HepG2 (cell line): ENCODE measurements at regions not wholly inside any gene's neighbourhood (a gene's known extent, or its start where the extent isn't known, plus 50 kb on each side); places are given as distances from the start of the nearest gene placed in this dataset.

Source experiments
- ATAC-seq: fragments of 200-7000 bp; cut with Tn5 transposase; 3 replicates; pipeline ENCODE4 v1.9.1; 2020; ENCODE audit warnings: mild to moderate bottlenecking, moderate library complexity
- BruUV-seq: library from RNA; stranded (reverse); fragments of 400-500 nt; replicated peaks from 2 replicates; lab custom pipeline; 2021; lab: Mats Ljungman, UMichigan
- CTCF ChIA-PET: fragments of 300-600 bp; formaldehyde crosslinking; extraction: SDS; loops from one replicate; lab custom pipeline; 2021; ENCODE audit warnings: low total read pairs, inconsistent platforms, low intra/inter-chr PET ratio; lab: Yijun Ruan, JAX
- POLR2A ChIA-PET: fragments of 350-600 bp; sonication (Branson Sonifier 250); formaldehyde crosslinking; loops from one replicate; lab custom pipeline; 2020; ENCODE audit warnings: antibody characterized with exemption, inconsistent platforms; lab: Yijun Ruan, JAX
- DNase-seq: peaks from one replicate; pipeline ENCODE4 v3.0.0-alpha.2; 2015; ENCODE audit warnings: low spot score
- FAIRE-seq: peaks from 3 replicates; lab custom pipeline; 2011; peaks lifted over from hg19 to GRCh38; lab: Jason Lieb, UNC
- H2AFZ ChIP-seq: one replicate; pipeline ENCODE4 v1.6.1; 2011; ENCODE audit warnings: low read length, inconsistent platforms
- H3K27ac ChIP-seq: fragments of 300-600 bp; 3 replicates; pipeline ENCODE4 v1.8.0; 2011; ENCODE audit warnings: mixed run types, mild to moderate bottlenecking, mixed read lengths, low read length, inconsistent platforms; ENCODE audit not compliant: insufficient read depth; ENCODE audit errors: extremely low read length
- H3K27me3 ChIP-seq, 2 experiments: fragments of 200-600 bp in 1 of 2; 2 replicates in 1 of 2; 3 replicates in 1 of 2; pipeline versions ENCODE4 v1.6.0 to v1.8.0; 2011; ENCODE audit warnings: low read length in 2 of 2, mild to moderate bottlenecking in 2 of 2, moderate library complexity in 2 of 2, inconsistent platforms in 1 of 2; ENCODE audit not compliant: insufficient read depth in 2 of 2, control insufficient read depth in 1 of 2
- H3K36me3 ChIP-seq, 2 experiments: fragments of 200-600 bp in 1 of 2; replicated peaks in 1 of 2; 2 replicates in 1 of 2; 3 replicates in 1 of 2; pipeline versions ENCODE4 v1.5.1 to v1.8.0; 2011; ENCODE audit warnings: low read length in 2 of 2, inconsistent platforms in 1 of 2; ENCODE audit not compliant: insufficient read depth in 2 of 2, control insufficient read depth in 1 of 2
- H3K4me1 ChIP-seq: 2 replicates; pipeline ENCODE4 v1.5.1; 2012; ENCODE audit warnings: low read length, inconsistent platforms; ENCODE audit not compliant: insufficient read depth
- H3K4me2 ChIP-seq: 2 replicates; pipeline ENCODE4 v1.6.0; 2011; ENCODE audit warnings: low read depth, low read length, inconsistent platforms
- H3K4me3 ChIP-seq, 3 experiments: fragments of 200-600 bp in 1 of 3; sonication (generic), shearing (Covaris generic) in 1 of 3; replicated peaks in 1 of 3; 2 replicates each; pipeline ENCODE4 v1.5.1; 2011 to 2016; ENCODE audit warnings: low read length in 3 of 3, inconsistent platforms in 2 of 3, low read depth in 2 of 3, mild to moderate bottlenecking in 2 of 3, control low read depth in 1 of 3, mixed read lengths in 1 of 3; ENCODE audit not compliant: insufficient read depth in 1 of 3
- H3K79me2 ChIP-seq: one replicate; pipeline ENCODE4 v1.6.1; 2011; ENCODE audit warnings: low read length, inconsistent platforms; ENCODE audit not compliant: insufficient read depth
- H3K9ac ChIP-seq: 2 replicates; pipeline ENCODE4 v1.6.0; 2011; ENCODE audit warnings: mild to moderate bottlenecking, low read depth, low read length, inconsistent platforms; ENCODE audit not compliant: insufficient read depth
- H3K9me3 ChIP-seq: 2 replicates; pipeline ENCODE4 v1.5.1; 2012; ENCODE audit warnings: mild to moderate bottlenecking, low read length
- H4K20me1 ChIP-seq: 2 replicates; pipeline ENCODE4 v1.6.0; 2011; ENCODE audit warnings: inconsistent platforms, mild to moderate bottlenecking, low read length, moderate library complexity; ENCODE audit not compliant: insufficient read depth
- AGO1 ChIP-seq: fragments of 200-400 bp; formaldehyde crosslinking; IDR thresholded peaks from 2 replicates; pipeline ENCODE4 v1.6.1; 2017; ENCODE audit warnings: mild to moderate bottlenecking, low read depth, low read length, moderate library complexity; ENCODE audit not compliant: poor library complexity, severe bottlenecking
- GZF1 ChIP-seq: sonication (generic); formaldehyde crosslinking; IDR thresholded peaks from 2 replicates; pipeline ENCODE4 v1.5.1; 2020; ENCODE audit warnings: mild to moderate bottlenecking, missing genetic modification reagents
- HOXD1 ChIP-seq: sonication (generic); formaldehyde crosslinking; IDR thresholded peaks from 2 replicates; pipeline ENCODE4 v1.5.0; 2020; ENCODE audit warnings: missing genetic modification reagents
- IRF2 ChIP-seq: IDR thresholded peaks from 2 replicates; pipeline ENCODE4 v1.6.1; 2018; ENCODE audit warnings: missing genetic modification reagents, missing compliant biosample characterization
- NFIB ChIP-seq: sonication (generic); formaldehyde crosslinking; IDR thresholded peaks from 2 replicates; pipeline ENCODE4 v1.9.0; 2021; ENCODE audit warnings: missing genetic modification reagents, mild to moderate bottlenecking, borderline replicate concordance
- TOE1 ChIP-seq: sonication (generic); formaldehyde crosslinking; IDR thresholded peaks from 2 replicates; pipeline ENCODE4 v1.4.0; 2020; ENCODE audit warnings: mild to moderate bottlenecking, missing genetic modification reagents
- ZNF205 ChIP-seq: IDR thresholded peaks from 2 replicates; pipeline ENCODE4 v1.6.1; 2018; ENCODE audit warnings: missing biosample characterization, missing genetic modification reagents
- WGBS: methylation state at CpG from one replicate; pipeline ENCODE4 v1.1.6; 2017; ENCODE audit warnings: low lambda C conversion rate; 5-methylcytosine and 5-hydroxymethylcytosine counted together
- in situ Hi-C: cut with HindIII; loops from 2 replicates; pipeline ENCODE4 v1.10.0; 2017; ENCODE audit warnings: low pct_unique_long_range_greater_than_20kb; ENCODE audit not compliant: extremely low pct_ligation_motif_present
- intact Hi-C: fragments of 100-400 bp; cut with micrococcal nuclease; formaldehyde crosslinking; loops from one replicate; pipeline ENCODE4 v1.10.0; 2022; ENCODE audit not compliant: unreplicated experiment
- TF ChIP-seq, protein P1 (sequence below): IDR thresholded peaks from 2 replicates; pipeline ENCODE4 v1.6.1; 2016; ENCODE audit warnings: low read depth, borderline replicate concordance

- no peak overlapping the region for H3K27ac ChIP-seq
- no peak overlapping the region for H3K9ac ChIP-seq
- POLR2A ChIA-PET: no interaction called here
- no peak for FAIRE-seq
- H3K4me2 ChIP-seq: no peak overlapping the region
- H4K20me1 ChIP-seq: no peaks in the 10 kb centered on the region
- H3K4me1 ChIP-seq: no peaks in the 10 kb centered on the region
- intact Hi-C loops: no loop called here
- no peak for TF ChIP-seq ZNF205 (CRISPR knock-in tag)
- TF ChIP-seq NFIB: no peak
- no peak for TF ChIP-seq GZF1 (CRISPR knock-in tag)
- TF ChIP-seq AGO1: no peak
- no peak for TF ChIP-seq TOE1 (CRISPR knock-in tag)
- no peak for TF ChIP-seq IRF2
- in situ Hi-C loops: no loop called here
- H3K36me3 ChIP-seq: no peaks in the 10 kb centered on the region
- no peak overlapping the region for H3K4me3 ChIP-seq
- WGBS: under 1% methylated on average over 5 of the region's 5 CpGs
- ATAC-seq: no peak
- H3K27me3 ChIP-seq: peaks cover 0 to 15% of the 10 kb centered on the region in 2 experiments; a peak in 2 of 5 replicates
- CTCF ChIA-PET: no interaction called here
- no peaks in the 10 kb centered on the region for H3K9me3 ChIP-seq
- no peaks in the 10 kb centered on the region for H3K79me2 ChIP-seq
- BruUV-seq: no TSS peak
- H2AFZ ChIP-seq: no peak overlapping the region
- no peak for DNase-seq
Measured at GRCh38 chr7:25460433-25460832, 232.1 kb upstream of the NPVF start.

- Histone ChIP-seq H3K36me3 (no peaks in the 10 kb centered on the region), H3K4me2 (no peak overlapping the region), H3K4me3 (no peak overlapping the region), H3K4me1 (no peaks in the 10 kb centered on the region), H4K20me1 (no peaks in the 10 kb centered on the region), H3K9ac (no peak overlapping the region), H3K9me3 (no peaks in the 10 kb centered on the region), H3K79me2 (no peaks in the 10 kb centered on the region), H3K27me3 (no peaks in the 10 kb centered on the region; a peak in 1 of 5 replicates), H3K27ac (no peak overlapping the region), H2AFZ (no peak overlapping the region)
- WGBS: 24% methylated on average over 6 of the region's 6 CpGs
- no peak for DNase-seq
- ATAC-seq: no peak
- in situ Hi-C loops (no loop called here), intact Hi-C loops (no loop called here)
- TF ChIP-seq HOXD1 (CRISPR knock-in tag): no peak
- TF ChIP-seq, protein P1, sequence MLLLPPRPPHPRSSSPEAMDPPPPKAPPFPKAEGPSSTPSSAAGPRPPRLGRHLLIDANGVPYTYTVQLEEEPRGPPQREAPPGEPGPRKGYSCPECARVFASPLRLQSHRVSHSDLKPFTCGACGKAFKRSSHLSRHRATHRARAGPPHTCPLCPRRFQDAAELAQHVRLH: no peak
- no TSS peak for BruUV-seq
- POLR2A ChIA-PET: no interaction called here
- CTCF ChIA-PET: no interaction called here
- no peak for FAIRE-seq
Measured at GRCh38 chr7:25469669-25470068, 241.4 kb upstream of the NPVF start.
